K562 (cell line): ENCODE measurements at regions not wholly inside any gene's neighbourhood (a gene's known extent, or its start where the extent isn't known, plus 50 kb on each side); places are given as distances from the start of the nearest gene placed in this dataset.

ENCODE experiments used
- ATAC-seq: fragments of 200-7000 bp; cut with Tn5 transposase; 3 replicates; pipeline ENCODE4 v1.9.1; 2020; ENCODE audit warnings: moderate library complexity
- BruUV-seq: library from RNA; stranded (reverse); fragments of 400-500 nt; replicated peaks from 2 replicates; lab custom pipeline; 2021; lab: Mats Ljungman, UMichigan
- CTCF ChIA-PET: fragments of 300-600 bp; formaldehyde crosslinking; extraction: SDS; loops from one replicate; lab custom pipeline; 2021; ENCODE audit warnings: low intra/inter-chr PET ratio; lab: Yijun Ruan, JAX
- POLR2A ChIA-PET: fragments of 300-600, 350-650 bp; sonication (Branson Sonifier 250); formaldehyde crosslinking; extraction: SDS; loops from one replicate; lab custom pipeline; 2021; ENCODE audit warnings: antibody characterized with exemption, inconsistent platforms; lab: Yijun Ruan, JAX
- DNase-seq, 4 experiments: peaks; one replicate each; pipeline versions ENCODE4 v3.0.0 to v3.0.0-alpha.2; 2011 to 2018; ENCODE audit warnings: low spot score in 3 of 4, mixed read lengths in 3 of 4; ENCODE audit errors: extremely low read depth in 1 of 4
- FAIRE-seq: peaks from 2 replicates; lab custom pipeline; 2011; peaks lifted over from hg19 to GRCh38; lab: Jason Lieb, UNC
- H2AFZ ChIP-seq: 2 replicates; pipeline ENCODE4 v1.6.0; 2011; ENCODE audit warnings: low read depth, low read length, control low read depth, inconsistent platforms
- H3K27ac ChIP-seq: fragments of 200-600 bp; 3 replicates; pipeline ENCODE4 v1.8.0; 2011; ENCODE audit warnings: low read depth, mild to moderate bottlenecking, control low read depth, inconsistent platforms, low read length, moderate library complexity, mixed read lengths; ENCODE audit errors: extremely low read depth
- H3K27me3 ChIP-seq, 2 experiments: fragments of 300-600 bp in 1 of 2; 2 replicates in 1 of 2; 3 replicates in 1 of 2; pipeline versions ENCODE4 v1.6.0 to v1.8.0; 2011; ENCODE audit warnings: inconsistent platforms in 2 of 2, low read length in 2 of 2, mild to moderate bottlenecking in 1 of 2, mixed read lengths in 1 of 2, moderate library complexity in 1 of 2; ENCODE audit not compliant: control insufficient read depth in 2 of 2, insufficient read depth in 2 of 2
- H3K36me3 ChIP-seq: fragments of 300-600 bp; 3 replicates; pipeline ENCODE4 v1.8.0; 2011; ENCODE audit warnings: mild to moderate bottlenecking, low read length, inconsistent platforms; ENCODE audit not compliant: control insufficient read depth, insufficient read depth
- H3K4me1 ChIP-seq, 2 experiments: fragments of 200-600 bp in 1 of 2; replicated peaks in 1 of 2; 2 replicates in 1 of 2; 3 replicates in 1 of 2; pipeline versions ENCODE4 v1.5.1 to v1.8.0; 2011; ENCODE audit warnings: inconsistent platforms in 2 of 2, low read length in 2 of 2, mild to moderate bottlenecking in 1 of 2, mixed read lengths in 1 of 2, moderate library complexity in 1 of 2; ENCODE audit not compliant: control insufficient read depth in 2 of 2, insufficient read depth in 2 of 2
- H3K4me2 ChIP-seq: 2 replicates; pipeline ENCODE4 v1.6.1; 2011; ENCODE audit warnings: low read length, control low read depth, inconsistent platforms, mixed read lengths; ENCODE audit not compliant: insufficient read depth
- H3K4me3 ChIP-seq: fragments of 200-600 bp; sonication (generic), shearing (Covaris generic); 2 replicates; pipeline ENCODE4 v1.5.1; 2016; ENCODE audit warnings: control low read depth, inconsistent platforms
- H3K79me2 ChIP-seq: fragments of 200-600 bp; 3 replicates; pipeline ENCODE4 v1.8.0; 2011; ENCODE audit warnings: low read length, inconsistent platforms; ENCODE audit not compliant: control insufficient read depth, insufficient read depth
- H3K9ac ChIP-seq, 2 experiments: 2 replicates each; pipeline versions ENCODE4 v1.6.0 to v1.6.1; 2011; ENCODE audit warnings: low read depth in 2 of 2, low read length in 2 of 2, control low read depth in 1 of 2, inconsistent platforms in 1 of 2, mild to moderate bottlenecking in 1 of 2, mixed read lengths in 1 of 2; ENCODE audit not compliant: insufficient read depth in 1 of 2
- H3K9me1 ChIP-seq: one replicate; pipeline ENCODE4 v1.6.0; 2011; ENCODE audit warnings: inconsistent platforms, mild to moderate bottlenecking, low read length, moderate library complexity; ENCODE audit not compliant: control insufficient read depth, insufficient read depth
- H3K9me3 ChIP-seq: replicated peaks from 2 replicates; pipeline ENCODE4 v1.5.1; 2011; ENCODE audit warnings: low read depth, low read length, inconsistent platforms; ENCODE audit not compliant: control insufficient read depth, insufficient read depth
- H4K20me1 ChIP-seq: replicated peaks from 2 replicates; pipeline ENCODE4 v1.6.1; 2011; ENCODE audit warnings: low read length, inconsistent platforms, mixed read lengths; ENCODE audit not compliant: control insufficient read depth, insufficient read depth
- CBX2 ChIP-seq: fragments of 200-600 bp; sonication (generic); IDR thresholded peaks from one replicate; pipeline ENCODE4 v1.6.1; 2012; ENCODE audit warnings: mild to moderate bottlenecking, low read length, inconsistent platforms; ENCODE audit not compliant: insufficient read depth, poor library complexity, severe bottlenecking
- CREB1 ChIP-seq, 2 experiments: sonication (generic) in 1 of 2; formaldehyde crosslinking in 1 of 2; IDR thresholded peaks; 2 replicates each; pipeline versions ENCODE4 v1.6.1 to v1.8.0; 2012 to 2022; ENCODE audit warnings: inconsistent platforms in 1 of 2, mild to moderate bottlenecking in 1 of 2, missing genetic modification reagents in 1 of 2, moderate library complexity in 1 of 2
- PTTG1 ChIP-seq: fragments of 450-650 bp; IDR thresholded peaks from 2 replicates; pipeline ENCODE4 v1.6.1; 2016; ENCODE audit warnings: low read depth, mild to moderate bottlenecking, missing genetic modification characterization, missing compliant biosample characterization
- ZBTB17 ChIP-seq: fragments of 450-650 bp; formaldehyde crosslinking; IDR thresholded peaks from 2 replicates; pipeline ENCODE4 v1.4.0; 2020; ENCODE audit warnings: mild to moderate bottlenecking
- ZNF143 ChIP-seq: sonication (generic); formaldehyde crosslinking; IDR thresholded peaks from 2 replicates; pipeline ENCODE4 v1.9.0; 2022; ENCODE audit warnings: mild to moderate bottlenecking, missing genetic modification reagents
- ZSCAN32 ChIP-seq: fragments of 450-650 bp; formaldehyde crosslinking; IDR thresholded peaks from 2 replicates; pipeline ENCODE4 v1.4.0; 2020; ENCODE audit warnings: mild to moderate bottlenecking, moderate library complexity
- WGBS: fragments of 100-300 bp; shearing (Covaris generic); methylation state at CpG from one replicate; pipeline ENCODE4 v1.1.6; 2016; ENCODE audit warnings: low coverage, mixed read lengths; ENCODE audit not compliant: insufficient coverage; ENCODE audit errors: missing lambda C conversion rate; 5-methylcytosine and 5-hydroxymethylcytosine counted together
- in situ Hi-C: fragments of 300-500 bp; cut with MboI; formaldehyde crosslinking; loops from 4 replicates; pipeline ENCODE4 v1.15.0; 2018; ENCODE audit warnings: inconsistent platforms, mixed read lengths
- intact Hi-C: fragments of 100-400 bp; cut with micrococcal nuclease; formaldehyde crosslinking; loops from 2 replicates; pipeline ENCODE4 v1.14.2; 2022
- TF ChIP-seq, protein P1 (sequence below): fragments of 450-650 bp; formaldehyde crosslinking; IDR thresholded peaks from 2 replicates; pipeline ENCODE4 v1.4.0; 2020; ENCODE audit warnings: mild to moderate bottlenecking, moderate library complexity
- TF ChIP-seq, protein P2 (sequence below): fragments of 250-450 bp; sonication (Bioruptor Pico); IDR thresholded peaks from 2 replicates; pipeline ENCODE4 v1.8.0; 2021; ENCODE audit warnings: moderate library complexity, mild to moderate bottlenecking, inconsistent platforms
- TF ChIP-seq, protein P3 (sequence below): IDR thresholded peaks from 3 replicates; pipeline ENCODE4 v1.6.1; 2011; ENCODE audit warnings: borderline replicate concordance, mild to moderate bottlenecking; ENCODE audit not compliant: insufficient read length, insufficient read depth

DNA sequence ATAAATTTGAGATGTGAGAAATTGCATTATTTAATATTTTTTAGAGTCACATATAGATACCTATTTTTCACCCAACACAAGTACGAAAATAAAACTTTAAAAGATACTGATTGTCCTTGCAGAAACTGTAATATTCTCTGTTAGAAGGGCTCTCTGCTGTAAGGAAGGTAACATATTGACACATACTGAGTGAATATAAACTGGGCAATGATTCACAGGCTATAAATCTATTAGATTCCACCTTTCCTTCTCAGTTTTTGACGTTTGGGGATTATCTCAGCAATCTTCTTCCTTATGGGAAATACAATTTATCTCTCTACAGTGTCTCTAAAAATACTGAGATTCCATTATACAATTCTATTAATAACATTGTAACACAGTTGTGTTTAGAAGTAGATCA lies 229.1 kb upstream of the MAP2 start:
- H3K27ac ChIP-seq, result no peak overlapping the region
- intact Hi-C loops (no loop called here), in situ Hi-C loops (no loop called here)
- H3K9ac ChIP-seq, result no peak overlapping the region
- no peaks in the 10 kb centered on the region for H4K20me1 ChIP-seq
- no TSS peak for BruUV-seq
- no peaks in the 10 kb centered on the region for H3K36me3 ChIP-seq
- no peaks in the 10 kb centered on the region for H3K4me1 ChIP-seq
- no peaks in the 10 kb centered on the region for H3K79me2 ChIP-seq
- no peak for ATAC-seq
- no peaks in the 10 kb centered on the region for H3K9me1 ChIP-seq
- CTCF ChIA-PET, result no interaction called here
- H3K27me3 ChIP-seq, result no peaks in the 10 kb centered on the region
- TF ChIP-seq, protein P1, sequence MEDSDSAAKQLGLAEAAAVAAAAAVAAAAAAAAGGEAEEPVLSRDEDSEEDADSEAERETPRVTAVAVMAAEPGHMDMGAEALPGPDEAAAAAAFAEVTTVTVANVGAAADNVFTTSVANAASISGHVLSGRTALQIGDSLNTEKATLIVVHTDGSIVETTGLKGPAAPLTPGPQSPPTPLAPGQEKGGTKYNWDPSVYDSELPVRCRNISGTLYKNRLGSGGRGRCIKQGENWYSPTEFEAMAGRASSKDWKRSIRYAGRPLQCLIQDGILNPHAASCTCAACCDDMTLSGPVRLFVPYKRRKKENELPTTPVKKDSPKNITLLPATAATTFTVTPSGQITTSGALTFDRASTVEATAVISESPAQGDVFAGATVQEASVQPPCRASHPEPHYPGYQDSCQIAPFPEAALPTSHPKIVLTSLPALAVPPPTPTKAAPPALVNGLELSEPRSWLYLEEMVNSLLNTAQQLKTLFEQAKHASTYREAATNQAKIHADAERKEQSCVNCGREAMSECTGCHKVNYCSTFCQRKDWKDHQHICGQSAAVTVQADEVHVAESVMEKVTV (CRISPR knock-in tag), result no peak
- no peak for TF ChIP-seq ZBTB17 (CRISPR knock-in tag)
- no peak for TF ChIP-seq CBX2
- no peak for TF ChIP-seq CREB1 (IDR thresholded peaks at IDR 0.05)
- no peak for TF ChIP-seq CREB1 (CRISPR knock-in tag; IDR thresholded peaks at IDR 0.05)
- TF ChIP-seq, protein P2, sequence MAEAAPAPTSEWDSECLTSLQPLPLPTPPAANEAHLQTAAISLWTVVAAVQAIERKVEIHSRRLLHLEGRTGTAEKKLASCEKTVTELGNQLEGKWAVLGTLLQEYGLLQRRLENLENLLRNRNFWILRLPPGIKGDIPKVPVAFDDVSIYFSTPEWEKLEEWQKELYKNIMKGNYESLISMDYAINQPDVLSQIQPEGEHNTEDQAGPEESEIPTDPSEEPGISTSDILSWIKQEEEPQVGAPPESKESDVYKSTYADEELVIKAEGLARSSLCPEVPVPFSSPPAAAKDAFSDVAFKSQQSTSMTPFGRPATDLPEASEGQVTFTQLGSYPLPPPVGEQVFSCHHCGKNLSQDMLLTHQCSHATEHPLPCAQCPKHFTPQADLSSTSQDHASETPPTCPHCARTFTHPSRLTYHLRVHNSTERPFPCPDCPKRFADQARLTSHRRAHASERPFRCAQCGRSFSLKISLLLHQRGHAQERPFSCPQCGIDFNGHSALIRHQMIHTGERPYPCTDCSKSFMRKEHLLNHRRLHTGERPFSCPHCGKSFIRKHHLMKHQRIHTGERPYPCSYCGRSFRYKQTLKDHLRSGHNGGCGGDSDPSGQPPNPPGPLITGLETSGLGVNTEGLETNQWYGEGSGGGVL (CRISPR knock-in tag), result no peak
- no peak for TF ChIP-seq ZSCAN32 (CRISPR knock-in tag)
- TF ChIP-seq, protein P3, sequence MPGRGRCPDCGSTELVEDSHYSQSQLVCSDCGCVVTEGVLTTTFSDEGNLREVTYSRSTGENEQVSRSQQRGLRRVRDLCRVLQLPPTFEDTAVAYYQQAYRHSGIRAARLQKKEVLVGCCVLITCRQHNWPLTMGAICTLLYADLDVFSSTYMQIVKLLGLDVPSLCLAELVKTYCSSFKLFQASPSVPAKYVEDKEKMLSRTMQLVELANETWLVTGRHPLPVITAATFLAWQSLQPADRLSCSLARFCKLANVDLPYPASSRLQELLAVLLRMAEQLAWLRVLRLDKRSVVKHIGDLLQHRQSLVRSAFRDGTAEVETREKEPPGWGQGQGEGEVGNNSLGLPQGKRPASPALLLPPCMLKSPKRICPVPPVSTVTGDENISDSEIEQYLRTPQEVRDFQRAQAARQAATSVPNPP, result no peak
- TF ChIP-seq PTTG1 (tag), result no peak
- TF ChIP-seq ZNF143, result no peak
- TF ChIP-seq, all 486 proteins: peak for 0
- Histone ChIP-seq H2AFZ (no peak overlapping the region), H3K4me3 (no peak overlapping the region), H3K4me2 (no peak overlapping the region), H3K9me3 (no peaks in the 10 kb centered on the region)
- DNase-seq, result no peak
- no peak for FAIRE-seq
- POLR2A ChIA-PET, result no interaction called here
- WGBS, result 0% methylated on average over 2 of the region's 2 CpGs
